OCI-LY7 (cell line): ENCODE measurements at regions not wholly inside any gene's neighbourhood (a gene's known extent, or its start where the extent isn't known, plus 50 kb on each side); places are given as distances from the start of the nearest gene placed in this dataset.

Experiments used
- EZH2phosphoT487 ChIP-seq: fragments of 200-600 bp; sonication (generic); IDR thresholded peaks from 2 replicates; pipeline ENCODE4 v1.6.1; 2018; ENCODE audit warnings: low read depth, borderline replicate concordance, mild to moderate bottlenecking, mixed run types, antibody characterized with exemption, low read length, moderate library complexity, mixed read lengths
- TF ChIP-seq, protein P1 (sequence below): fragments of 200-600 bp; sonication (generic); conservative IDR thresholded peaks from 2 replicates; pipeline ENCODE4 v1.5.1; 2014; ENCODE audit warnings: mild to moderate bottlenecking, antibody characterized with exemption, low read length, moderate library complexity, mixed read lengths

DNA sequence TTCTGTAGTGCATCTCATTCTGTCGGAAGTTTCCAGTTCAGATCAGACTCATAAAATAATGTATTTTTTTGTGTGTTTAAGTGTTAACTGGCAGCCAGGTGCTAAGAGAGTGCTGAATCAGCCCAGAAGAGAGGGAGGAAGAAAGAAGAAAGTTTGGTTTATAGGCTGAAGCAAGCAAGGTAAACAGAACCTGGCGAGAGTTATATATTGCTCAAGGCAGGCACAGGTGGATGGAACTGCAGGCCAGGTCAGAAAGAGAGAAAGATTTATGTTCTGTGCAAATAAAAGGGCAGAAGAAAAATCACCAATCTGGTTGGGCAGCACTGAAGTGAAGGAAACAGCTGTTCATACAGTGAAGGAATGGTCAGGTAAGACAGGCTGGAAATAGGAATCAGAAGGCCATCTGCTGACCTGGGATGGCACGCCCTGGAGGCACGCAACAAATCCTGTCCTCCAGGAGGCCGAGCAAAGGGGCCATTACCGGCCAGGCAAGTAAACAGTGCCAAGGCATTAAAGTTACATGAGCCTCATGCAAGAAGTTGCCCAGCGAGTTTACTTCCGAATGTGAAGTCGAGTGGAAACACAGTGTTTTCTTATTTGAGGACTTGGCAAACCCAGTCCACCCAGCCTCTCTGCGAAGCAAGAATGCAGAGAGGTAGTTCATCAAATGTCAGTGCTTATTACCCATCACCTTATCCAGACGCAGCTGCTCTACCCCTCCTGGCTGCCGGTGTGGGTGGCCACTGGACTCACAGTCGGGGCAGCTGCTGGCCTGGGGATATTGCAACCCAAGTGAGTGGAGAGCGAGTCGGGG is 309.8 kb downstream of the VPS13C start:
- TF ChIP-seq, protein P1, sequence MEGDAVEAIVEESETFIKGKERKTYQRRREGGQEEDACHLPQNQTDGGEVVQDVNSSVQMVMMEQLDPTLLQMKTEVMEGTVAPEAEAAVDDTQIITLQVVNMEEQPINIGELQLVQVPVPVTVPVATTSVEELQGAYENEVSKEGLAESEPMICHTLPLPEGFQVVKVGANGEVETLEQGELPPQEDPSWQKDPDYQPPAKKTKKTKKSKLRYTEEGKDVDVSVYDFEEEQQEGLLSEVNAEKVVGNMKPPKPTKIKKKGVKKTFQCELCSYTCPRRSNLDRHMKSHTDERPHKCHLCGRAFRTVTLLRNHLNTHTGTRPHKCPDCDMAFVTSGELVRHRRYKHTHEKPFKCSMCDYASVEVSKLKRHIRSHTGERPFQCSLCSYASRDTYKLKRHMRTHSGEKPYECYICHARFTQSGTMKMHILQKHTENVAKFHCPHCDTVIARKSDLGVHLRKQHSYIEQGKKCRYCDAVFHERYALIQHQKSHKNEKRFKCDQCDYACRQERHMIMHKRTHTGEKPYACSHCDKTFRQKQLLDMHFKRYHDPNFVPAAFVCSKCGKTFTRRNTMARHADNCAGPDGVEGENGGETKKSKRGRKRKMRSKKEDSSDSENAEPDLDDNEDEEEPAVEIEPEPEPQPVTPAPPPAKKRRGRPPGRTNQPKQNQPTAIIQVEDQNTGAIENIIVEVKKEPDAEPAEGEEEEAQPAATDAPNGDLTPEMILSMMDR = no peak
- no peak for TF ChIP-seq EZH2phosphoT487
